Activated CD8-positive, alpha-beta memory T cell treated with anti-CD3 and anti-CD28 coated beads for 48 hours (primary cell): ENCODE measurements at regions not wholly inside any gene's neighbourhood (a gene's known extent, or its start where the extent isn't known, plus 50 kb on each side); places are given as distances from the start of the nearest gene placed in this dataset.

ENCODE experiments used
- DNase-seq, 3 experiments: peaks; one replicate each; pipeline ENCODE4 v3.0.0-alpha.2; 2020; ENCODE audit warnings: low read depth in 2 of 3, low spot score in 2 of 3

- DNase-seq: no peak
Observed at GRCh38 chr6:122114717-122115116, 284.7 kb upstream of the HSF2 start.

GRCh38 chr6:122116119-122116834 is 283.2 kb upstream of the HSF2 start:
- no peak for DNase-seq

- DNase-seq: no peak
Observed at GRCh38 chr6:122116835-122117627, 282.4 kb upstream of the HSF2 start.

GRCh38 chr6:122118945-122119506 is 280.4 kb upstream of the HSF2 start:
- DNase-seq: no peak

- no peak for DNase-seq
Observed at GRCh38 chr6:122122202-122122601, 277.2 kb upstream of the HSF2 start.

GRCh38 chr6:122122686-122123085 is 276.8 kb upstream of the HSF2 start:
- DNase-seq: no peak

GRCh38 chr6:122124908-122125307 is 274.5 kb upstream of the HSF2 start:
- DNase-seq: no peak

- no peak for DNase-seq
Observed at GRCh38 chr6:122126894-122127293, 272.6 kb upstream of the HSF2 start.

- no peak for DNase-seq
Observed at GRCh38 chr6:122128445-122128844, 271.0 kb upstream of the HSF2 start.

GRCh38 chr6:122129313-122130025 is 270.0 kb upstream of the HSF2 start:
- DNase-seq: no peak

GRCh38 chr6:122130026-122130348 is 269.5 kb upstream of the HSF2 start:
- DNase-seq: no peak

- no peak for DNase-seq
Observed at GRCh38 chr6:122130518-122130917, 268.9 kb upstream of the HSF2 start.

- DNase-seq: no peak
Observed at GRCh38 chr6:122136386-122136785, 263.1 kb upstream of the HSF2 start.

GRCh38 chr6:122140031-122140430 is 259.4 kb upstream of the HSF2 start:
- no peak for DNase-seq

GRCh38 chr6:122141246-122141645 is 258.2 kb upstream of the HSF2 start:
- DNase-seq: no peak

- DNase-seq: no peak
Observed at GRCh38 chr6:122143813-122144601, 255.4 kb upstream of the HSF2 start.

- no peak for DNase-seq
Observed at GRCh38 chr6:122145246-122145645, 254.2 kb upstream of the HSF2 start.

GRCh38 chr6:122145741-122146240 is 253.7 kb upstream of the HSF2 start:
- DNase-seq: no peak

- no peak for DNase-seq
Observed at GRCh38 chr6:122147291-122147690, 252.2 kb upstream of the HSF2 start.

- no peak for DNase-seq
Observed at GRCh38 chr6:122151066-122151465, 248.4 kb upstream of the HSF2 start.

- no peak for DNase-seq
Observed at GRCh38 chr6:122151763-122152162, 247.7 kb upstream of the HSF2 start.
